ENCODE measurements at regions not wholly inside any gene's neighbourhood (a gene's known extent, or its start where the extent isn't known, plus 50 kb on each side); places are given as distances from the start of the nearest gene placed in this dataset.

DNA sequence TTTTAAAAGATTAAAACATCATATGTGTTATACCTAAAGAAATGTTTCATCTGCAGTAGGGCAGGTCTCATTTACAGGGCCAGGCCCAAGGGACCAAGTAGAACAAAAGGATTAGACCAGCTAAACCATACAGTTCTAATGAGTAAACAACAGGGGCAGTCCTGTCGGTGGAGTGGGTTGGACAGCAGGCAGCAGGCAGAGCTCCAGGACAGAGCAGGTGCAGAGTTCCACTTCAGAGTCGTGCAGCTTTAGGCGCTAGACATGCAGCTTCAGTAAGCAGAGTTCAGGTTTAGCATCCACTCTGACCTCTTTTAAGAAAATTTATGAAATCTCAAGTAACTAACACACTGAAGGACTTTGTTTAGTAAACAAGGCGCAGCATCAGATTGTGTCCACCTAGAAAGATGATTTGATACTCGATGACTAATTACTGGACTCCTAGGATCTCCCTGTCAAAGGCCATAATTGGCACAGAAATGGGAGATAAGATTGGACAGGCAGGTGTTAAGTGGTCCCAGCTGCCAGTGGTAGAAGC, 487.7 kb upstream of the INTU start:
- no peaks in the 10 kb centered on the region for H3K9me3 Mint-ChIP-seq (ENCODE audit: unreplicated experiment)
- no peaks in the 10 kb centered on the region for H3K4me1 Mint-ChIP-seq (ENCODE audit: unreplicated experiment)
- TF ChIP-seq, protein P1, sequence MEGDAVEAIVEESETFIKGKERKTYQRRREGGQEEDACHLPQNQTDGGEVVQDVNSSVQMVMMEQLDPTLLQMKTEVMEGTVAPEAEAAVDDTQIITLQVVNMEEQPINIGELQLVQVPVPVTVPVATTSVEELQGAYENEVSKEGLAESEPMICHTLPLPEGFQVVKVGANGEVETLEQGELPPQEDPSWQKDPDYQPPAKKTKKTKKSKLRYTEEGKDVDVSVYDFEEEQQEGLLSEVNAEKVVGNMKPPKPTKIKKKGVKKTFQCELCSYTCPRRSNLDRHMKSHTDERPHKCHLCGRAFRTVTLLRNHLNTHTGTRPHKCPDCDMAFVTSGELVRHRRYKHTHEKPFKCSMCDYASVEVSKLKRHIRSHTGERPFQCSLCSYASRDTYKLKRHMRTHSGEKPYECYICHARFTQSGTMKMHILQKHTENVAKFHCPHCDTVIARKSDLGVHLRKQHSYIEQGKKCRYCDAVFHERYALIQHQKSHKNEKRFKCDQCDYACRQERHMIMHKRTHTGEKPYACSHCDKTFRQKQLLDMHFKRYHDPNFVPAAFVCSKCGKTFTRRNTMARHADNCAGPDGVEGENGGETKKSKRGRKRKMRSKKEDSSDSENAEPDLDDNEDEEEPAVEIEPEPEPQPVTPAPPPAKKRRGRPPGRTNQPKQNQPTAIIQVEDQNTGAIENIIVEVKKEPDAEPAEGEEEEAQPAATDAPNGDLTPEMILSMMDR (IDR thresholded peaks at IDR 0.05; ENCODE audit: unreplicated experiment), result no peak
- H3K27me3 Mint-ChIP-seq (ENCODE audit: unreplicated experiment), result no peaks in the 10 kb centered on the region
- H3K4me3 Mint-ChIP-seq (ENCODE audit: unreplicated experiment), result no peak overlapping the region
- no peaks in the 10 kb centered on the region for H3K36me3 Mint-ChIP-seq (ENCODE audit: low read depth, unreplicated experiment)
- DNase-seq (ENCODE audit: low spot score), result no peak
- H3K27ac Mint-ChIP-seq (ENCODE audit: unreplicated experiment), result no peak overlapping the region

DNA sequence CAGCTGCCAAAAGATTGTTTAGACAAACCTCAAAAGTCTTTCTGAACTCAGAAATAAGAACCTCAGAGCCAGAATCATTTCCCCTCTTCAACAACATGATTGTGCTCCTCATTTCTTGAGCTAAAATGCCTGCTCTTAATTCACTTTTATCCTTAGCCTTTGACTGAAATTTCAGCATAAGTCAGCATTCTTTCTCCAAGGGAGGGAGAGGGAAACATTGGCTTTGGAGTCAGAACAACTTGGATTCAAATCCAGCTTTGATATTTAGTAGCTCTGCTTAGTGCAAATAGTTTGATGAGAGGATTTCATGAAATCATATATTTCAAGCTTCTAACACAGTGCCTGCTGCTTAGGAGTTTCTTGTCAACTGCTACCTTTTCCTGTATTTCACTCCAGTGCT, 484.6 kb upstream of the INTU start:
- Mint-ChIP-seq H3K27me3 (ENCODE audit: unreplicated experiment) (no peaks in the 10 kb centered on the region), H3K4me3 (ENCODE audit: unreplicated experiment) (no peak overlapping the region), H3K27ac (ENCODE audit: unreplicated experiment) (no peak overlapping the region), H3K9me3 (ENCODE audit: unreplicated experiment) (no peaks in the 10 kb centered on the region), H3K36me3 (ENCODE audit: low read depth, unreplicated experiment) (no peaks in the 10 kb centered on the region), H3K4me1 (ENCODE audit: unreplicated experiment) (no peaks in the 10 kb centered on the region)
- TF ChIP-seq, protein P1 (IDR thresholded peaks at IDR 0.05; ENCODE audit: unreplicated experiment), result no peak
- no peak for DNase-seq (ENCODE audit: low spot score)

DNA sequence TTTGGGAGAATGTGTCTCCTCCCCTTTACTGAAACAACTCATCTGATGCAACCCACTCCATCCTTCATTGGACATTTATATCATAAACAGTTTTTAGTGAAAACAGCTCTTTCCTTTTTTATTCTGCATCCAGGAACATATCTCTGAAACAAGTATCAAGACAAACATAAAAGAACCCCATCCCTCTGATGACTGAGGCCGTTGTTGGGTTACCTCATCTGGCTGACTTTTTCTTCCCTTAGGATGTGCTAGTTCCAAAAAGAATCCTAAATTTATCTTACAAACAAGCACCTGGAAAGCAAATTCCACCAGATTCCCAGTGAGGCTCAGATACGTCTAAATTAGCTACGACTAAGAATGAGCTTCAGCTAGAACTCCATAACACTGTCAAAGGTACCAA, 483.7 kb upstream of the INTU start:
- no peaks in the 10 kb centered on the region for H3K4me1 Mint-ChIP-seq (ENCODE audit: unreplicated experiment)
- H3K9me3 Mint-ChIP-seq (ENCODE audit: unreplicated experiment), result no peaks in the 10 kb centered on the region

DNA sequence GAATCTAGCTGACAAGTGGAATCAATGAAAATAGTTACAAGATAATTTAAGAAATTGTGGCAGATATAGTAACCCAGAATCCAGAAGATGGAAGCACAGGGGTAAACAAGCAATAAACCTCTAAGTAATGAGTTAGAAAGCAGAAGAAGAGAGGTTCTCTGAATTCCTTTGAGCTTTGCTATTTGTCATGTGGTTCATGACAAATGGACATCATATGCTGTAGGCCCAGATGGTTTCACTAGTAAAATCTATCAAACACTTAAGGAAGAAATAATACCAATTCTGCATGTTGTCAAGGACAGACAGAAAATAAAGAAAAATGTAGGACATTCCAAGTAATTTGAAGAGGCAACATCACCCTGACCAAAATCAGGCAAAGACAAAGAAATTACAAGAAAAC, 480.8 kb upstream of the INTU start:
- H3K9me3 Mint-ChIP-seq (ENCODE audit: unreplicated experiment), result no peaks in the 10 kb centered on the region
- no peaks in the 10 kb centered on the region for H3K4me1 Mint-ChIP-seq (ENCODE audit: unreplicated experiment)
- H3K27ac Mint-ChIP-seq (ENCODE audit: unreplicated experiment), result no peak overlapping the region
- no peak overlapping the region for H3K4me3 Mint-ChIP-seq (ENCODE audit: unreplicated experiment)
- TF ChIP-seq, protein P1 (IDR thresholded peaks at IDR 0.05; ENCODE audit: unreplicated experiment), result no peak
- no peaks in the 10 kb centered on the region for H3K27me3 Mint-ChIP-seq (ENCODE audit: unreplicated experiment)
- no peaks in the 10 kb centered on the region for H3K36me3 Mint-ChIP-seq (ENCODE audit: low read depth, unreplicated experiment)
- no peak for DNase-seq (ENCODE audit: low spot score)

More for the DNA sequence above, 483.7 kb upstream of the INTU start:
- no peaks in the 10 kb centered on the region for H3K27me3 Mint-ChIP-seq (ENCODE audit: unreplicated experiment)
- DNase-seq (ENCODE audit: low spot score), result no peak
- TF ChIP-seq, protein P1 (IDR thresholded peaks at IDR 0.05; ENCODE audit: unreplicated experiment), result no peak
- no peak overlapping the region for H3K4me3 Mint-ChIP-seq (ENCODE audit: unreplicated experiment)
- H3K27ac Mint-ChIP-seq (ENCODE audit: unreplicated experiment), result no peak overlapping the region
- no peaks in the 10 kb centered on the region for H3K36me3 Mint-ChIP-seq (ENCODE audit: low read depth, unreplicated experiment)

DNA sequence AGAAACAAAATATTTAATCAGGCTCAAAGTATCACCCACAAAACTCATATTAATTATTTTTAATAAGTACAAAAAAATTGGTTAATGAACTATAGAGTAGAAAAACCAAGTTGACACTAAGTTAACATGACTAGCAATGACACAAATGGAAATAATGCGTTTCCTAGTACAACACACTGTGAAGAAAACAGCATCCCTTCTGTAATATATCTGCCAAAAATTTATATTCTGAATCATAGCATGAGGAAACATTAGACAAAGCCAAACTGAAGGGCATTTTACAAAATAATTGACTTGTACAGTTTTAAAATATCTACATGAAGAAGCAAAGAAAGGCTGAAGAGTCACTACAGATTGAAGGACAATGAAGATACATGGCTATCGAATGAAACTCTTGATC, 477.6 kb upstream of the INTU start:
- TF ChIP-seq, protein P1 (IDR thresholded peaks at IDR 0.05; ENCODE audit: unreplicated experiment), result no peak
- Mint-ChIP-seq H3K4me1 (ENCODE audit: unreplicated experiment) (no peaks in the 10 kb centered on the region), H3K36me3 (ENCODE audit: low read depth, unreplicated experiment) (no peaks in the 10 kb centered on the region), H3K27me3 (ENCODE audit: unreplicated experiment) (no peaks in the 10 kb centered on the region), H3K9me3 (ENCODE audit: unreplicated experiment) (no peaks in the 10 kb centered on the region), H3K27ac (ENCODE audit: unreplicated experiment) (no peak overlapping the region), H3K4me3 (ENCODE audit: unreplicated experiment) (no peak overlapping the region)
- no peak for DNase-seq (ENCODE audit: low spot score)
